AG04450 (cell line): ENCODE measurements at regions not wholly inside any gene's neighbourhood (a gene's known extent, or its start where the extent isn't known, plus 50 kb on each side); places are given as distances from the start of the nearest gene placed in this dataset.

Source experiments
- CTCF ChIA-PET: fragments of 300-600, 350-600 bp; formaldehyde crosslinking; extraction: SDS; loops from one replicate; lab custom pipeline; 2022; ENCODE audit warnings: antibody characterized with exemption, inconsistent platforms; lab: Charles Lee
- POLR2A ChIA-PET: fragments of 350-600 bp; formaldehyde crosslinking; extraction: SDS; loops from one replicate; lab custom pipeline; 2021; ENCODE audit warnings: antibody characterized with exemption, inconsistent platforms; lab: Yijun Ruan, JAX
- DNase-seq: peaks from one replicate; pipeline ENCODE4 v3.0.0-alpha.2; 2011; ENCODE audit warnings: low read depth, low spot score
- H3K27ac ChIP-seq: one replicate; pipeline ENCODE4 v1.5.1; 2012; ENCODE audit warnings: low read depth, low read length, control low read depth
- H3K27me3 ChIP-seq: one replicate; pipeline ENCODE4 v1.6.0; 2012; ENCODE audit warnings: low read length; ENCODE audit not compliant: control insufficient read depth, insufficient read depth
- H3K4me3 ChIP-seq: 2 replicates; pipeline ENCODE4 v1.5.1; 2011; ENCODE audit warnings: mild to moderate bottlenecking, low read depth, low read length, control low read depth
- H3K9me3 ChIP-seq: 2 replicates; pipeline ENCODE4 v1.5.1; 2012; ENCODE audit warnings: low read length; ENCODE audit not compliant: control insufficient read depth, insufficient read depth
- CTCF ChIP-seq: IDR thresholded peaks from 2 replicates; pipeline ENCODE4 v1.5.1; 2011; ENCODE audit warnings: low read depth, low read length, control low read depth, inconsistent platforms

- H3K9me3 ChIP-seq: no peaks in the 10 kb centered on the region; the same call in 1 of the 2 replicates
- no peak for DNase-seq
- no peak overlapping the region for H3K4me3 ChIP-seq
- H3K27me3 ChIP-seq: no peaks in the 10 kb centered on the region
- ChIA-PET POLR2A (no interaction called here), CTCF (no interaction called here)
- H3K27ac ChIP-seq: no peak overlapping the region
- TF ChIP-seq CTCF: no peak
These were observed 109.2 kb downstream of the CCT6B start for GRCh38 chr17:34851961-34852540.

- H3K9me3 ChIP-seq: no peaks in the 10 kb centered on the region; the same call in 1 of the 2 replicates
- POLR2A ChIA-PET: no interaction called here
- no peak for DNase-seq
- H3K27ac ChIP-seq: no peak overlapping the region
- H3K27me3 ChIP-seq: no peaks in the 10 kb centered on the region
- CTCF ChIA-PET: no interaction called here
- no peak for TF ChIP-seq CTCF
- H3K4me3 ChIP-seq: no peak overlapping the region
These were observed 110.3 kb downstream of the CCT6B start for GRCh38 chr17:34850964-34851363.

DNA sequence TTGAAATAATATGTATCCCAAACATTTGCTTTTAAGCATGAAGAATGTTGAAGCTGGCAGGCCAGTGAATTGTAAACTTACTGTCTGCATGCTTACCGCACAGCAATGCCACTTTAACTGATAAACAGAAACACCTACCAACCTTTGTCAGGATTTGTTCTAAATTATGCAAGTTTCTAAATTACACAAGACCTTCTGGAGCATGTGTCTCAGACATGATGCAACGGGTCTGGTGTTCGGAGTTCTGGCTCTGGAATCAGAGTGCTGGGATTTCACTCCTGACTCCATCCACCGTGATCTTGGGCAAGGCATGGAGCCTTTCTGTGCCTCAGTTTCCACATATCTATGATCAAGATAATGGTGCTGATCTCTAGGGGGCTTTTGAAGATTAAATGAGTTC is 111.2 kb downstream of the CCT6B start:
- H3K27me3 ChIP-seq: no peaks in the 10 kb centered on the region
- TF ChIP-seq CTCF: no peak
- CTCF ChIA-PET: no interaction called here
- no peak overlapping the region for H3K4me3 ChIP-seq
- no peak for DNase-seq
- H3K27ac ChIP-seq: no peak overlapping the region
- H3K9me3 ChIP-seq: no peaks in the 10 kb centered on the region; the same call in 1 of the 2 replicates
- POLR2A ChIA-PET: no interaction called here

DNA sequence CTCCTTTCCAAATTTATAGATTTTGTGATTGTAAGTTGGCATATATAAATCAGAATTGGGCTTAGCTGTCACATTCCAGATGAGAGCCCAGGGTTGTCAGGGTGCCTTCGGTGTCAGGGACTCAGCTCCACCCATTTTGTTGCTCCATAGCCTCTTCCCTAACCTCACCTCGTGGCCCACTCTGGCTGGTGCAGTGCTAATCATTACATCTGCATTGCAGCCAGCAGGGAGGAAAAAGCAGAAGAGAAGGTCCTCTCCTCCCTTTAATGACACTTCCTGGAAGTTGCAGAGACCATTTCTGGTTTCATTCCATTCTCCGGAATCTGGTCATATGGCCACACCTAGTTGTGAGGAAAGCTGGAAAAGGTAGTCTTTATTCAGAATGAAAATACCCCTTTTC is 113.3 kb downstream of the CCT6B start:
- H3K27ac ChIP-seq: no peak overlapping the region
- no peaks in the 10 kb centered on the region for H3K27me3 ChIP-seq
- ChIA-PET CTCF (no interaction called here), POLR2A (no interaction called here)
- no peaks in the 10 kb centered on the region; the same call in 1 of the 2 replicates for H3K9me3 ChIP-seq
- H3K4me3 ChIP-seq: no peak overlapping the region
- TF ChIP-seq CTCF: no peak
- no peak for DNase-seq

GRCh38 chr17:34845296-34845695 is 116.0 kb downstream of the CCT6B start:
- Histone ChIP-seq H3K9me3 (no peaks in the 10 kb centered on the region; the same call in 1 of the 2 replicates), H3K27me3 (no peaks in the 10 kb centered on the region), H3K4me3 (no peak overlapping the region), H3K27ac (no peak overlapping the region)
- TF ChIP-seq CTCF: no peak
- no peak for DNase-seq
- CTCF ChIA-PET: no interaction called here
- POLR2A ChIA-PET: no interaction called here
